NOMO-1 treated with dmso at 0.1 percent for 144 hours (cell line): ENCODE measurements at regions not wholly inside any gene's neighbourhood (a gene's known extent, or its start where the extent isn't known, plus 50 kb on each side); places are given as distances from the start of the nearest gene placed in this dataset.
"Not testable (repeated sequence)": the region's sequence is repeated elsewhere in the genome, so short reads cannot be mapped to it uniquely, and the experiment has no call there.

Experiments
- DNase-seq: peaks from one replicate; lab custom pipeline; 2025; ENCODE audit not compliant: unreplicated experiment; lab: John Stamatoyannopoulos, UW

DNA sequence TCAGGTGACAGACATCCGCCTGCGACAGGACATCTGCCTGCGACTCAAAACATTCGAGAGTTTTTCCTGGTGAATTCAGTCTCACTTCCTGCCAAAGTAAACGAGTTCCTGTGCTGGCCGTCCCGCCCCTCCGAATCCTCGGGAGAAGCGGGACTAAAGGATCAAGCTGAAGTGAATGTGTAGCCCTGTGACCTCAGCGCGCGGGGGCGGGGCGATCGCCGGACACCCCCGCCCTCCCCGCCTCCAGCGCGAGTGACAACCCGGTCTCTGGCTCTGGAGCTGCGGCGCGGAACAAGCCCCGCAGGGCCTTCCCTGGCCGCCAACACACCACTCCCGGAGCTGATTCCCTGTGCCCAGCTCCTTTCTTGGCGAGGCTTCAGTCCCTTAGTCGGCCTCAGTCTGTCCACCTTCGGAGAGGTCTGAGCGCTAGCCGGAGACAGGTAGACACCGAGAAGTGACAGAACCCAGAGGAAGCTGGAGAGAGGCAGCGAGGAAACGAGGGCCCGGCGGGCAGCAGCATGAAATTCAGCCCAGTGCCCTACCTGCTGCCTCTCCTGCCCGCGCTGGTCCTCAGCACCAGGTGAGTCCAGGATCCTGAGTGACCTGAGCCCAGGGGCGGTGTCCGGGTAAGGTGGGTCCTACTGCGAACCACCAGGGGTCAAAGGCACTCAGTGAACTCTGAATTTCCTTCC, 766.4 kb upstream of the LUZP2 start:
- no peak for DNase-seq

DNA sequence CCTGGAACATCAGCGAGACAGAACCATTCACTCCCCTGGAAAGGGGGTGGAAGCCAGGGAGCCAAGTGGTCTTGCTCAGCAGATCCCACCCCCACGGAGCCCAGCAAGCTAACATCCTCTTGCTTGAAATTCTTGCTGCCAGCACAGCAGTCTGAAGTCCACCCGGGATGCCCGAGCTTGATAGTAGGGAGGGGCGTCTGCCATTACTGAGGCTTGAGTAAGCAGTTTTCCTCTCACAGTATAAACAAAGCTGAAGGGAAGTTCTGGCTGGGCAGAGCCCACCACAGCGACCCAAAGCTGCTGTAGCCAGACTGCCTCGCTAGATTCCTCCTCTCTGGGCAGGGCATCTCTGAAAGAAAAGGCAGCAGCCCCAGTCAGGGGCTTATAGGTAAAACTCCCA, 764.8 kb upstream of the LUZP2 start:
- DNase-seq: no peak

DNA sequence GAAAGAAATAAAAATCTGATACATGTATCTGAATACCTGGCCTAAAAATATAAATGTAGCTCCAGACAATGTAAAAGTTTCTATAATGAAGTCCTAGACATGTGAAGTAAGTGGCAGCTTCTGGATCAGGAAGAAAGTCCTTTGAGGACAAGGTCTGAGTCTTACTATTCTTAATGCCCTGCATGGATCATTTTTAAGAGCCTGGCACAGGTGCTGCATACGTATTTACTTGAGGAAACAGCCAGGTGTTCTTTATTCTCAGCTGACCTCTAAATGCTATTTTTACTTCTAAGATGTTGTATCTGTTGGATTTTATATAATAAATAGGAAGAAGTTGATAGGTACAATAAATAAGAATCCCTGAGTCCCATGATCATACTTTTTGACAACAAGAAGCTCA, 750.0 kb upstream of the LUZP2 start:
- DNase-seq: no peak

DNA sequence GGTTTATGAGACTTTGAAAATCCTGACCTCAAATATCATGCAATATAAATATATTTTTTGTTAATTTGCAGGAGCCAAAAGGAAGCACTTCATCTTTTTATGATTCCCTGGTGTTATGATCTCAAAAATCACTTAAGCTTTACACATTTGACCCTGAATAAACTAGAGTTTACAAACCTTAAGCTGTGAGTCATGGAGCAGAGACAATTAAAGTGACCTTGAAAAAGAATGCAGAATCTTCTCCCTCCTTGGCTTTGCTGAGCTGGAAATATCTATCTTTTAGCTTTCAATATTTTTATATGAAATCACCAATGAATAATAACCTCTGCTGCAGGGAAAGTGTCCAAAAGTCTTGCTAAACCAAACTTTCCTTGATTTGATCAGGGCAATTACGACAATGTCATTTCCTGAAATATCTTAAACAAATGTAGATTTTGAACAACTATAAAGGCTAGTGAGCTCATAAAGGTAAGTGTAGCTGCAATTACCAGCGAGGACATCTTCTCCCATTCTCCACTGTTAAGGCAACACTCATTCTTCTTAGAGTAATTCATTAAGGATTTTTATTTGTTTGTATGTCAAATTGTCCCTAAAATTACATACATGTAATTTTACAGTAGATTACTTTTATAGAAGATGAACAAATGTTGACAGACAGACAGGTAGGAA, 747.0 kb upstream of the LUZP2 start:
- DNase-seq: no peak

DNA sequence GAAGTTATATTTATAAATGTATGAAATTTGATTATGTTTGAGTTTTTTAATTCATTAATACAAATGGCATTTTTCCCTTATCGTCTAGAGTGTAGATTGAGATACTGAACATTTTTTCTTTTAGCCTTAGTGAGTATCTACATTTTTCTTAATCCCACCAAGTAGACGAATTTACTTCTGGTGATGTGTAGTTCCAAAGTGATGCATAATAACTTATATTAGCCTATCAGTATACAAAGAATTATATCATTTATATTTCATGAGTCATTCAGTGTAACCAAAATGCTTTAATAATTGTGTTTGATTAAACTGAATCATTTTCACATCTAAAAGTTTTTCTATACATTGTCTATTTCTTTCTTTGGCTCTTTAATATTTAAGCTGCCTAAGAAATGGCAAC, 745.6 kb upstream of the LUZP2 start:
- DNase-seq: no peak

DNA sequence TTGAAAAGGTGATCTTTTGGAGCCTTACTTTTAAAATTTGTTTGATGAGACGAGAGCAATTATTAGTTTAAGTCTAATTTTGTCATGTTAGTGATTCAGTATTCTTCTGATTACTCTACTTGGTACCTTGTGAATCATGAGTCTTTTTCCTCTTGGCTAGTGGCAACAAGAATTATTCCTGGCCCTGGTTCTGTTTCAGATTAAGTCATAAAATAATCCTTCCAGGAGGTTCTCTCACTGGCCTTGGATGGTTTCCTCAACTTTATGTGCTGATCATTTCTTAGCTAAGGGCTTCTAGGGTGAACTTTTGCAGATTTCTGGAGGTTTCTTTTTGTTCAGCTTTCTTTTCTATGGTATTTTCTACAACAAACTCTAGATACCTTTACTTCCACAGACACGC, 741.8 kb upstream of the LUZP2 start:
- no peak for DNase-seq

DNA sequence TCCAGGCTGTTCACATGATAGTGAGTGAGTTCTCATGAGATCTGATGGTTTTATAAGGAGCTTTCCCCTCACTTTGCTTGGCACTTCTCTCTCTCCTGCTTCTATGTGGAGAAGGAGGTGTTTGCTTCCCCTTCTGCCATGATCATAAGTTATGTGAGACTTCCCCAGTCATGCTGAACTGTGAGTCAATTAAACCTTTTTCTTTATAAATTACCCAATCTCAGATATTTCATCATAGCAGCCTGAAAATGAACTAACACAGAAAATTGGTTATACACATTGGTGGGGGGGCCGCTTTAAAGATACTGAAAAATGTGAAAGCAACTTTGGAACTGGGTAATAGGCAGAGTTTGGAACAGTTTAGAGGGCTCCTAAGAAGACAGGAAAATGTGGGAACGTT, 741.1 kb upstream of the LUZP2 start:
- no peak for DNase-seq

DNA sequence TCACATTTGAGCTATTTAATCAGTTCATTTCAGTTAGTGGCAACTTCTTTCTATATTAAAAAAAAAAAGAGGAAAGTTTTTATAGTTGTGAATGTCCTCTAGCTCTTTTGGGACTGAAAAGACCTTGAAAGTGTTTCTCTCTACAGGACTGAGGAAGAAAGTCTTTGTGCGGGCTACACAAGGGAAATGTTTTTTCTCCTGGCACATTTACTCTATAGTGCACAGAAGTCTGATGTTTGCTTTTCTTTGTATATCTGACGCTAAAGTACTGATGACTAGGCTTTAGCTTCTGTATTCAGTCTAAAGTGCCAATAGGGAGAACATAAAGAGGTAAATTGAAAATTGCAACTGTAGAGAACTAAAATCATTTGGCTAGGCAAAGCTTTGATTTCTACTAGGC, 737.4 kb upstream of the LUZP2 start:
- DNase-seq: no peak

DNA sequence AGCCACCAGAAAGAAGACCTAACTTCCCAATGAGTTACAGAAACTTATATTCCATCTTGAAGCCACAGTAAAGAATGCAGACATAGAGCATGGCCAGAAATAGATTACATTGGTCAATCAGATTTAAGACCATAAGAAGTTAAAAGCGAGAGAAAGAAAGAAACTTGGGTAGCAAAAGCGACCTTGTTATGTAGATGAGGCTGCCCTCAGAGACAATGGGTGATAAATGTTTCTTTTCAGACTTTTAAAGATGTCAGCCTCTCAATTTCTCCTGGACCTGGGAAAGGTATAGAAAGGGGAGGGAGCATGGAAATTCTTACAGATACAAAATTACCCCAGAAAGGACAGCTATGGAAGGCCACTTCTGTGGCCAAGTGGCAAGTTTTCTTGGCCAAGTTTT, 732.6 kb upstream of the LUZP2 start:
- no peak for DNase-seq

DNA sequence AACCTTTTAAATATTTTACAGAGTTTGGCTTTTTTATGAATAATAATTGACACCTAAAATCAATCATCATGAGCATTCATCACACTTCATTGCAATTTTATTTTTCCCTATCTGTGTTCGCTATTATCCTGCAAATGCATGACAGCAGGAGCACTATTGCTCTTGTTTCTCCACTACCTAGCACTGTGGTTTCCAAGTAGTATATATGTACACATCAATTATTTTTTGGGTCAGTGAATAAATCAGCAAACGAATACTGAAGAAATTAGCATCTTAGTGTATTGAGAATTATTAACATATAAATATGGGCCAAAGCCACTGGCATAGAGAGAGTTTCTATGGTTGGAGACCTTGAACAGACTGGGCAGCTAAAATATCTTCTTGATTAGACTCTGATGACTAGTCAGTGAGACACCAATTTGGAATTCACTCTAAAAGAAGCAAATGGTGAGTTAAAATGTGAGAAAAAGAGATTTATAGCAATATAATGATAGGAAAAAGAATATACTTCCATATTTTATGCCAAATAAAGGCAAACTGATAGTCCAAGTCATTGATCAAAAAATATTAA, 731.1 kb upstream of the LUZP2 start:
- DNase-seq: no peak

DNA sequence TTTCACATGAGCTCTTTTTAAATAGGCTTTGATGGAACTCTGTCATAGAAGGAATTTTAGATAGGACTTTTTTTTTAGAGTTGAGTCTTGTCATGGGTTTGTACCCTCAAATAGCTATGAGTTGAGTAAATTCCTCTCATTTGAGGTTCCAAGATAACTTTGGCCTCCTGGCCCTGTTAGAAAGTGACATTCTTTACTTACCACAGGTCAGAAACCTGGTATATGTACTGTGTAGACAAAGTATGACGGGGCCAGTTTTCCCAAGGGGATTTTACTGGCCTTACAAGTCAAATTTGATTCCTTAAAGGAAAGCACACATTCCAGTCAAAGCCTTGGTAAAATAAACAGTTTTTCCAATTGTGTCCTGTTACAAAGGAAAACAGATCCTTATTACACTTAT, 729.3 kb upstream of the LUZP2 start:
- no peak for DNase-seq

DNA sequence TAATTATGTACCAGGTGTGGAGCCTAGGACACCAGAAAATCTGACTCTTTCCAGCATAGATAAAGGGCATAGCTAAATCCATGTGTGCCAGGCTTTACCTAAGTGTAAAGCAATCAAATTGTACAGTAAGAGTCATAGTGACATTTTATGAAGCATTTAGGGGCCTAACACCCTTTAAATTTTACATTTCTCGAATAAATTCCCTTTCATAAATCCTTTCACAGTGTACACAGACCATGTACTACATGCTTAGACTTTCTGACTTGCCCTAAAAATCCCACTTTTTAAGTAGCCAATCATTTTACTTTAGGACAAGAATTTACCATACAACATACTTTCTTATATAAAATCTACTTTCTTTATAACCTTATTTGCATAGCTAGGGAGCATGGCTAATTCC, 727.6 kb upstream of the LUZP2 start:
- DNase-seq: no peak

DNA sequence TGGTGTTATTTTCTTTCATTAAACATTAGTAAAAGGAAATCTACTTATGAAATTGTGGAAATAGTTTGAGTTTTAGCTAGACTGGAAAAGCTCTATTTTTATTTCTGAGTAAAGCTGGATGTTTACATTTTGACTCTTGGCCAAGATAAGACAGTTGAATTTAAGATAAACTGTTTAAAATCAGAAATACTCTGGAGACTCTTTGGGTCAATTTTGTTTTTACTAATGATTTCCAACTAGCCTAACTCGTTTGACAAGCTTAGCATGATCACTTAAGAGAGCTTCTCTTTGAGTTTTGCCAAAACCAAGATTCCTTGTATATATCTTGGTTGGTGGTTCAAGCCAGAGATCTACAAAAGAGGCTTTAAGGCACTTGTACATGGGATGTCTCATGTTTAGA, 724.8 kb upstream of the LUZP2 start:
- DNase-seq: no peak

DNA sequence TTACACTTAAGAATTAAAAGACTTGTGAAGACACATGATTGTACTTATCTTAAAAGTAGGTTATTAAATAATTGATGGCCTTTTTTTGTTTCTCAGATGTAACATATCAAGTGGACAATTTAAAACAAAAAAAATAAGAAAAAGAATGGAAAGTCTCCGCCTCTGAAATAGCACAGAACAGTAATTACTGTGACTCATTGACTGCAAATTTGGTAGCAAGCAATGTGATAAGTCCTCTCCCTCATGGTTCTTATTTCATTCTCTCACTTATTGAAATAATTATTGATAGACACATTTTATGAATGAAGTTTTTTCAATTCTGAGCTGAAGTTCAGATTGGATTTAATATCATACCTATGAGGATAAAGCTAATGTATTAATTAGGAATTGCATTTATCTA, 717.9 kb upstream of the LUZP2 start:
- DNase-seq: no peak

DNA sequence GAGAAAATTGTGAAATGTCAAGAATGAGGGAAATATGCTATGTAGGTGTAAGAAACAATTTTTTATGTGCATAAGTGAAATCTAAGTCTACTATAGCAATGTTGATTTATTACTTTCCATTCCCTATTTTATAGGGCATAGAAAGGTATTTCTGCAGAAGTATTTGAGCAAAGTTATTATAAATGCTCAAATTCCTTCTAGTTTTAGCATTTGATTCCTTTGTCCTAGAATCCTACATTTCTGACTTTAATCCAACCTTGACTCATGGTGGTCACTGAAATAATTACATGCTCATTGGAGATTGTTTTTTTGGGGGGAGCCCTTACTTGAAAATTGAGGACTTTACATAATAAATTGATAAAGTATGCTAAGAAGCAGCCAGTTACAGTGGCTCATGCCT, 716.6 kb upstream of the LUZP2 start:
- no peak for DNase-seq

DNA sequence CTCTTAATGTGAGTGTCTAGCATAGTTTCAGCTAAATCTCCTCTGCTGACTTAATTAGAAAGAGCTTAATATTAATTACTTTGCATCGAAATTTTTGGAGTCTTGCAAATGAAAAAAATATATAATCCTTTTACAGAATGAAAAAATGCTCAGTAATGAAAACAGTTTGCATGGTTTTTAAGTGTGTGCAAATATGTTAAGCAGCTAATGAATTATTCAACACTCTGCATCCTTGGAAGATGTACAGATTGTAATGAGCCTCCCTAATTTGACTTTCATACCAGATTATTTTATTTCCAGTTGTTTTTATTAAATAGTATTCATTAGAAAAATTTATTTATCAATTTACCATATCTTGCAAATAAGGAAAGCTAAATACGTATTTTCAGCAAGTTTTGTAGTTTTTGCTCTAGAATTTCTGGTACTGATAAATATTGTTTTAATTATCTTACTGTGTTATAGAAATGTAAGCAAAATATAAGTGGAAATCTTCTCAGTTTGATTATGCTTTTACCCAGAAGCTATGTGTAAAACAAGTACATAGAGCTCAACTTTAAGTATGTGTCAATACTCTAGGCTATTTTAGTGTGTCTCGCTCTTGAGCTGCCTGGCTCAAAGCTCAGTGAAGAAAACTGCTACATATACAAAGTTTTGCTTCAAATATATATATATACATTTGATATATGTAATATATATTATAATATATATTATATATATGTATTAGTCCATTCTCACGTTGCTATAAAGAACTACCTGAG, 714.9 kb upstream of the LUZP2 start:
- no peak for DNase-seq

DNA sequence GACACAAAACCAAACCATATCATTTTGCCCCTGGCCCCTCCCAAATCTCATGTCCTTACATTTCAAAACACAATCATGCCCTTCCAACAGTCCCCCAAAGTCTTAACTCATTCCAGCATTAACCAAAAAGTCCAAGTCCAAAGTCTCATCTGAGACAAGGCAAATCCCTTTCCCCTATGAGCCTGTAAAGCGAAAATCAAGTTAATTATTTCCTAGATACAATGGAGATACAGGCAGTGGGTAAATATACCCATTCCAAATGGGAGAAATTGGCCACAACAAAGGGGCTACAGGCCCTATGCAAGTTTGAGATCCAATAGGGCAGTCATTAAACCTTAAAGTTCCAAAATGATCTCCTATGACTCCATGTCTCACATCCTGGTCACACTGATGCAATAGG, 709.9 kb upstream of the LUZP2 start:
- not testable (repeated sequence) for DNase-seq

DNA sequence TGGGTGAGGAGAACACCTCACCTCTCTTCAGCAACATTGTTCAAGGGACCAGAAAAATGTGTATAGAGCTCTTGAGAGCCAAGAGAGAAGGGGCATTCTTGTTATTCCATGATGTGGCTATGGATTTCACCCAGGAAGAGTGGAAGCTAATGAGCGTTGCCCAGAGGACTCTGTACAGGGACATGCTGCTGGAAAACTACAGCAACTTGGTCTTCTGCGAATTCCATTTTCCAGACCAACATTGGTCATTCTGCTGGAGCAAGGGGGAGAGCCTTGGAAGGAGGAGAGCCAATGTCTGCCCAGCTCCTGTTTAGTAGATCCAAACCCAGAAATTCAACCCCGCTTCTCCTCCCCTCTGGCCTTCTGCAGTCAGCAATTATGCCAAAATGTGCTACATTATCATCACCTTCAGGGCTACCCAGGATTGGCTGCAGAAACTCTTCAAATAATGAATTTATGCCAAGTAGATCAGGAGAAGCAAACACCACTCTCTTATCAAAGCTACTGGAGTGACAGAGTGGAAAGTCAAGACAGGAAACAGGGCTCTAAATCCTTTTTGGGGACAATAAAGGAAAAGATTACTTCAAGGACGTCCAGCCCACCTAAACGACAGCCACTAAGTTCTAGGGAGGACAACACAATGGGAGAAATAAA, 707.5 kb upstream of the LUZP2 start:
- DNase-seq: no peak

DNA sequence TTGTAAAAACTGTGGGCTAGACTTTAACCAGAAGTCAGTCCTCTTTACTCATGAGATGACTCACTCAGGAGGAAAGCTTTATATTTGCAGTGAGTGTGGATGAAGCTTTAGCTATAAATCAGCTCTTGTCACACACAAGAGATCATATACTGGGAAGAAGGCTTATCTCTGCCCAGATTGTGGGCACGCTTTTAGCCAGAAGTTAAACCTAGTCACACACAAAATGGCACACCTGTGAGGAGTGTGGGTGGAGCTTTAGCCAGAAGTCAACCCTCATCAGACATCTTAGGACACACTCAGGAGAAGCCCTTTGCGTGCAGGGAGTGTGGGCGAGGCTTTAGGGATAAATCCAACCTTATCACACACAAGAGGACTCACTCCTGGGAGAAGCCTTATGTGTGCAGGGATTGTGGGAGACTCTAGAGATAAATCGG, 706.9 kb upstream of the LUZP2 start:
- no peak for DNase-seq

DNA sequence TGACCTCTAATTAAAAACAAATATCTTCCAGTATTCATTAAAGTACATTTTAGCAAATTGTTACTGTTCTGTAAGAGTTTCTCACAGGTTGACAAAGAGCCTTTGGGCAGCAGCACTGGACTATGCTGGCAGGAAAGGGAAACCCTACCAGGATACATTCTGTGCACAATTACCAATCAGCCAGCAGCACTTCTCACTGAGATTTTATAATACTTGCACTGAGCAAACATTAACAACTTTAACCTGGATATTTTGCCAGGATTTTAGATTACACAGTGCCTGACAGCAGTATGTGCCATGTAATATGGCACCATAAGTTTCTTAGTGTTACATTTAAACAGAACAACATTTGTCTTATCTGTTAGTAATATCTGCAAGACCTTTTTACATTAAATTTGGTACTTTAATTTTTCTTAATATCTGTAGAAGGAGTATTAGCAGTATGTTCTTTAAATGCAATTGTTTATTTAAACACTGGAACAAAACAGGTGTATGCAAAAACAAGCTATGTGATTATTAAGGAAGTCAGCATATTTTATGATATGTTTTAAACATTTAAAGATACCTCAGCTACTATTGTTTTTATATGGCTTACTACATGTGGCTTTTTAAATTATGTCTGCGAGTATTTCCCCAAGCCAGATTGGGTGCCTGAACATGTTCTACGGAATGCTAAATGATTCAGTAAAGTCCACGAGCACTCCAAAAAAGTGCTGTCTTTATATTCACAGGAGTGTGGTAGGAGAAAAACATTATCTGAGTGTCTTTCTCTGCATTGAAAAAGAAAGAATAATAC, 699.0 kb upstream of the LUZP2 start:
- DNase-seq: no peak

DNA sequence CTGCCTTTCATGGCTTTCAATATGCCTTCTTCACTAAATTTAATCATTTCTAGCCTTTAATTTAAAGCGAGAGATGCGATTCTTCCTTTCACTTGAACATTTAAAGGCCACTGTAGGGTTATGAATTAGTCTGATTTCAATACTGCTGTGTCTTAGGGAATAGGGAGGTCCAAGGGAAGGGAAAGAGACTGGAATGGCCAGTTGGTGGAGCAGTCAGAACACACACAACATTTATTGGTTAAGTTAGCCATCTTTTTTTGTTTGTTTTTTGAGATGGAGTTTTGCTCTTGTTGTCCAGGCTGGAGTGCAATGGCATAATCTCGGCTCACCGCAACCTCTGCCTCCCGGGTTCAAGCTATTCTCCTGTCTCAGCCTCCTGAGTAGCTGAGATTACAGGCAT, 662.5 kb upstream of the LUZP2 start:
- DNase-seq: not testable (repeated sequence)
